ENCODE measurements at regions not wholly inside any gene's neighbourhood (a gene's known extent, or its start where the extent isn't known, plus 50 kb on each side); places are given as distances from the start of the nearest gene placed in this dataset.

GRCh38 chr20:4076033-4076432, 60.7 kb upstream of the RNF24 start:
- TF ChIP-seq TAF1 (IDR thresholded peaks at IDR 0.05; ENCODE audit: borderline replicate concordance, insufficient read depth, low read length) (no peak), SIN3A (IDR thresholded peaks at IDR 0.05; ENCODE audit: borderline replicate concordance, insufficient read depth, low read length) (no peak), FOXP2 (optimal IDR thresholded peaks at IDR 0.05; ENCODE audit: borderline replicate concordance, extremely low read depth, extremely low read length, insufficient read depth) (no peak)

- TF ChIP-seq TAF1 (IDR thresholded peaks at IDR 0.05; ENCODE audit: borderline replicate concordance, insufficient read depth, low read length) (no peak), FOXP2 (optimal IDR thresholded peaks at IDR 0.05; ENCODE audit: borderline replicate concordance, extremely low read depth, extremely low read length, insufficient read depth) (no peak), SIN3A (IDR thresholded peaks at IDR 0.05; ENCODE audit: borderline replicate concordance, insufficient read depth, low read length) (no peak), REST (IDR thresholded peaks at IDR 0.05; ENCODE audit: insufficient read depth in 1 of 2, low read depth in 2 of 2, low read length in 2 of 2) (no peak), POLR2AphosphoS5 (IDR thresholded peaks at IDR 0.05; ENCODE audit: low read depth, low read length) (no peak)
Measured at GRCh38 chr20:4074877-4075455, 59.6 kb upstream of the RNF24 start.

GRCh38 chr20:4073852-4074741, 58.7 kb upstream of the RNF24 start:
- TF ChIP-seq SIN3A (IDR thresholded peaks at IDR 0.05; ENCODE audit: borderline replicate concordance, insufficient read depth, low read length) (no peak), TAF1 (IDR thresholded peaks at IDR 0.05; ENCODE audit: borderline replicate concordance, insufficient read depth, low read length) (no peak), POLR2AphosphoS5 (IDR thresholded peaks at IDR 0.05; ENCODE audit: low read depth, low read length) (no peak), REST (IDR thresholded peaks at IDR 0.05; ENCODE audit: insufficient read depth in 1 of 2, low read depth in 2 of 2, low read length in 2 of 2) (no peak), FOXP2 (optimal IDR thresholded peaks at IDR 0.05; ENCODE audit: borderline replicate concordance, extremely low read depth, extremely low read length, insufficient read depth) (no peak)

GRCh38 chr20:4071178-4071693, 55.9 kb upstream of the RNF24 start:
- TF ChIP-seq POLR2AphosphoS5 (IDR thresholded peaks at IDR 0.05; ENCODE audit: low read depth, low read length): no peak
- no peak for TF ChIP-seq REST (IDR thresholded peaks at IDR 0.05; ENCODE audit: insufficient read depth in 1 of 2, low read depth in 2 of 2, low read length in 2 of 2)
- no peak for TF ChIP-seq TAF1 (IDR thresholded peaks at IDR 0.05; ENCODE audit: borderline replicate concordance, insufficient read depth, low read length)
- no peak for TF ChIP-seq FOXP2 (optimal IDR thresholded peaks at IDR 0.05; ENCODE audit: borderline replicate concordance, extremely low read depth, extremely low read length, insufficient read depth)
- TF ChIP-seq SIN3A (IDR thresholded peaks at IDR 0.05; ENCODE audit: borderline replicate concordance, insufficient read depth, low read length): no peak

GRCh38 chr20:4070323-4071177, 55.2 kb upstream of the RNF24 start:
- TF ChIP-seq SIN3A (IDR thresholded peaks at IDR 0.05; ENCODE audit: borderline replicate concordance, insufficient read depth, low read length) (no peak), REST (IDR thresholded peaks at IDR 0.05; ENCODE audit: insufficient read depth in 1 of 2, low read depth in 2 of 2, low read length in 2 of 2) (no peak), TAF1 (IDR thresholded peaks at IDR 0.05; ENCODE audit: borderline replicate concordance, insufficient read depth, low read length) (no peak), FOXP2 (optimal IDR thresholded peaks at IDR 0.05; ENCODE audit: borderline replicate concordance, extremely low read depth, extremely low read length, insufficient read depth) (no peak), POLR2AphosphoS5 (IDR thresholded peaks at IDR 0.05; ENCODE audit: low read depth, low read length) (no peak)
